Activated T-cell treated with anti-CD3 and anti-CD28 coated beads for 48 hours (primary cell): ENCODE measurements at regions not wholly inside any gene's neighbourhood (a gene's known extent, or its start where the extent isn't known, plus 50 kb on each side); places are given as distances from the start of the nearest gene placed in this dataset.
"Not testable (repeated sequence)": the region's sequence is repeated elsewhere in the genome, so short reads cannot be mapped to it uniquely, and the experiment has no call there.

ENCODE experiments used
- DNase-seq: peaks from one replicate; pipeline ENCODE4 v3.0.0-alpha.2; 2020; ENCODE audit warnings: low read depth

- no peak for DNase-seq
These were observed 258.4 kb downstream of the MAP2K6 start for GRCh38 chr17:69672924-69673323.

GRCh38 chr17:69677130-69677529, 262.6 kb downstream of the MAP2K6 start:
- DNase-seq, result no peak

- DNase-seq, result no peak
These were observed 263.7 kb downstream of the MAP2K6 start for GRCh38 chr17:69678206-69678605.

- DNase-seq, result no peak
These were observed 265.3 kb downstream of the MAP2K6 start for GRCh38 chr17:69679829-69680228.

GRCh38 chr17:69684251-69684650, 269.8 kb downstream of the MAP2K6 start:
- no peak for DNase-seq

- DNase-seq, result not testable (repeated sequence)
These were observed 270.7 kb downstream of the MAP2K6 start for GRCh38 chr17:69685150-69685549.

GRCh38 chr17:69690531-69690930, 276.0 kb downstream of the MAP2K6 start:
- no peak for DNase-seq

- no peak for DNase-seq
These were observed 277.7 kb downstream of the MAP2K6 start for GRCh38 chr17:69692171-69692570.

- DNase-seq, result no peak
These were observed 281.1 kb downstream of the MAP2K6 start for GRCh38 chr17:69695646-69696045.

- DNase-seq, result no peak
These were observed 282.2 kb downstream of the MAP2K6 start for GRCh38 chr17:69696650-69697049.

- DNase-seq, result not testable (repeated sequence)
These were observed 283.9 kb downstream of the MAP2K6 start for GRCh38 chr17:69698352-69698751.

- DNase-seq, result no peak
These were observed 287.6 kb downstream of the MAP2K6 start for GRCh38 chr17:69702078-69702477.

- DNase-seq, result no peak
These were observed 289.3 kb downstream of the MAP2K6 start for GRCh38 chr17:69703751-69704150.

- no peak for DNase-seq
These were observed 290.4 kb downstream of the MAP2K6 start for GRCh38 chr17:69704935-69705334.

GRCh38 chr17:69706127-69706526, 291.6 kb downstream of the MAP2K6 start:
- DNase-seq, result no peak

GRCh38 chr17:69709441-69709840, 294.9 kb downstream of the MAP2K6 start:
- DNase-seq, result no peak

- no peak for DNase-seq
These were observed 296.4 kb downstream of the MAP2K6 start for GRCh38 chr17:69710926-69711325.

- no peak for DNase-seq
These were observed 297.0 kb downstream of the MAP2K6 start for GRCh38 chr17:69711541-69711940.

- no peak for DNase-seq
These were observed 298.4 kb downstream of the MAP2K6 start for GRCh38 chr17:69712801-69713311.

- no peak for DNase-seq
These were observed 299.3 kb downstream of the MAP2K6 start for GRCh38 chr17:69713815-69714214.

- DNase-seq, result no peak
These were observed 300.2 kb downstream of the MAP2K6 start for GRCh38 chr17:69714669-69715068.

- DNase-seq, result no peak
These were observed 301.2 kb downstream of the MAP2K6 start for GRCh38 chr17:69715656-69716055.

GRCh38 chr17:69716556-69716955, 302.1 kb downstream of the MAP2K6 start:
- DNase-seq, result no peak

- DNase-seq, result no peak
These were observed 302.7 kb downstream of the MAP2K6 start for GRCh38 chr17:69717214-69717613.

GRCh38 chr17:69717819-69718218, 303.3 kb downstream of the MAP2K6 start:
- DNase-seq, result no peak
